Neural progenitor cell (in vitro differentiated cells): ENCODE measurements at regions not wholly inside any gene's neighbourhood (a gene's known extent, or its start where the extent isn't known, plus 50 kb on each side); places are given as distances from the start of the nearest gene placed in this dataset.

Experiments used
- DNase-seq: peaks from one replicate; pipeline ENCODE4 v3.0.0-alpha.2; 2016; ENCODE audit warnings: low spot score
- H2AFZ ChIP-seq: fragments of 200-600 bp; sonication (generic); replicated peaks from 2 replicates; pipeline ENCODE4 v1.6.1; 2016; ENCODE audit warnings: antibody characterized with exemption
- H3F3A ChIP-seq: fragments of 200-600 bp; sonication (generic); 2 replicates; pipeline ENCODE4 v1.6.1; 2016; ENCODE audit warnings: antibody characterized with exemption, low read depth
- H3K27ac ChIP-seq: fragments of 200-600 bp; sonication (generic); 2 replicates; pipeline ENCODE4 v1.5.1; 2016; ENCODE audit warnings: mild to moderate bottlenecking
- H3K27me3 ChIP-seq: fragments of 200-600 bp; sonication (generic); 2 replicates; pipeline ENCODE4 v1.6.1; 2016; ENCODE audit warnings: mild to moderate bottlenecking, moderate library complexity
- H3K36me3 ChIP-seq: fragments of 200-600 bp; sonication (generic); 2 replicates; pipeline ENCODE4 v1.5.1; 2016
- H3K4me1 ChIP-seq: fragments of 200-600 bp; sonication (generic); 2 replicates; pipeline ENCODE4 v1.6.1; 2016; ENCODE audit warnings: mixed run types
- H3K4me2 ChIP-seq: fragments of 200-600 bp; sonication (generic); 2 replicates; pipeline ENCODE4 v1.6.1; 2016
- H3K4me3 ChIP-seq: fragments of 200-600 bp; sonication (generic); 2 replicates; pipeline ENCODE4 v1.5.1; 2016
- H3K79me2 ChIP-seq: fragments of 200-600 bp; sonication (generic); 2 replicates; pipeline ENCODE4 v1.6.1; 2016; ENCODE audit warnings: low read depth
- H3K9ac ChIP-seq: fragments of 200-600 bp; sonication (generic); 2 replicates; pipeline ENCODE4 v1.6.1; 2016
- H3K9me3 ChIP-seq: fragments of 200-600 bp; sonication (generic); 2 replicates; pipeline ENCODE4 v1.5.1; 2016; ENCODE audit warnings: low read depth
- H4K20me1 ChIP-seq: fragments of 200-600 bp; sonication (generic); 2 replicates; pipeline ENCODE4 v1.6.1; 2016; ENCODE audit warnings: low read depth
- H3K27ac Mint-ChIP-seq: 3 replicates; pipeline ENCODE4 v1.8.0; 2021; ENCODE audit warnings: mixed read lengths
- H3K27me3 Mint-ChIP-seq: 2 replicates; pipeline ENCODE4 v1.8.0; 2022; ENCODE audit warnings: low read depth, mild to moderate bottlenecking, inconsistent platforms, moderate library complexity, mixed read lengths; ENCODE audit not compliant: insufficient read depth
- H3K36me3 Mint-ChIP-seq: 3 replicates; pipeline ENCODE4 v1.8.0; 2021; ENCODE audit warnings: mixed read lengths
- H3K4me1 Mint-ChIP-seq: 3 replicates; pipeline ENCODE4 v1.8.0; 2021; ENCODE audit warnings: mixed read lengths
- H3K4me3 Mint-ChIP-seq: 3 replicates; pipeline ENCODE4 v1.8.0; 2021; ENCODE audit warnings: mild to moderate bottlenecking, moderate library complexity, mixed read lengths
- H3K9me3 Mint-ChIP-seq: 3 replicates; pipeline ENCODE4 v1.8.0; 2020; ENCODE audit warnings: mixed read lengths
- EZH2 ChIP-seq: fragments of 200-600 bp; sonication (generic); IDR thresholded peaks from 2 replicates; pipeline ENCODE4 v1.6.1; 2017; ENCODE audit warnings: antibody characterized with exemption, mild to moderate bottlenecking, moderate library complexity
- EZH2phosphoT487 ChIP-seq: fragments of 200-600 bp; sonication (generic); IDR thresholded peaks from 2 replicates; pipeline ENCODE4 v1.6.1; 2017; ENCODE audit warnings: antibody characterized with exemption
- TF ChIP-seq, protein P1 (sequence below): fragments of 200-600 bp; sonication (generic); IDR thresholded peaks from 2 replicates; pipeline ENCODE4 v1.5.1; 2017; ENCODE audit warnings: antibody characterized with exemption, mild to moderate bottlenecking

DNA sequence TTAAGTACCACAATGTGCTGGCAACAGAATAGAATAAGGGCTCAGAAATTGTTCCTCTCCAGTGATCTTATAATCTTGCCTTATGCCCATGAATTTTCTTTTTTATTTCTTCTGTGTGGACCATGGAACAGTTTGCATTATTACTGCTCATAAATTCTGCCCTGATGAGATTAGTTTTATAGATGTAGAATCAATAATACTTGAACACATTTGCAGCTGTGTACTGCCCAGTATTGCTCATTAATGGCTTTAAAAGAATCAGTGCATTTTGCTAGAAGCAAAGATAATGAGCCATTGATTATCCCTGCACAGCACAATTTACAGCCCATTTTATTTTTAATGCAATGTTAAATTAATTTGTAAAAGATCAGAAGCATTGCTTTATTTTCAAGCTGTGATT lies 172.3 kb upstream of the STXBP6 start:
- DNase-seq = no peak
- H3K79me2 ChIP-seq = no peaks in the 10 kb centered on the region
- H4K20me1 ChIP-seq = no peaks in the 10 kb centered on the region
- H3K9me3 ChIP-seq = no peaks in the 10 kb centered on the region
- TF ChIP-seq EZH2phosphoT487 (no peak), EZH2 (no peak)
- TF ChIP-seq, protein P1, sequence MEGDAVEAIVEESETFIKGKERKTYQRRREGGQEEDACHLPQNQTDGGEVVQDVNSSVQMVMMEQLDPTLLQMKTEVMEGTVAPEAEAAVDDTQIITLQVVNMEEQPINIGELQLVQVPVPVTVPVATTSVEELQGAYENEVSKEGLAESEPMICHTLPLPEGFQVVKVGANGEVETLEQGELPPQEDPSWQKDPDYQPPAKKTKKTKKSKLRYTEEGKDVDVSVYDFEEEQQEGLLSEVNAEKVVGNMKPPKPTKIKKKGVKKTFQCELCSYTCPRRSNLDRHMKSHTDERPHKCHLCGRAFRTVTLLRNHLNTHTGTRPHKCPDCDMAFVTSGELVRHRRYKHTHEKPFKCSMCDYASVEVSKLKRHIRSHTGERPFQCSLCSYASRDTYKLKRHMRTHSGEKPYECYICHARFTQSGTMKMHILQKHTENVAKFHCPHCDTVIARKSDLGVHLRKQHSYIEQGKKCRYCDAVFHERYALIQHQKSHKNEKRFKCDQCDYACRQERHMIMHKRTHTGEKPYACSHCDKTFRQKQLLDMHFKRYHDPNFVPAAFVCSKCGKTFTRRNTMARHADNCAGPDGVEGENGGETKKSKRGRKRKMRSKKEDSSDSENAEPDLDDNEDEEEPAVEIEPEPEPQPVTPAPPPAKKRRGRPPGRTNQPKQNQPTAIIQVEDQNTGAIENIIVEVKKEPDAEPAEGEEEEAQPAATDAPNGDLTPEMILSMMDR = no peak
- Mint-ChIP-seq H3K4me3 (no peak overlapping the region), H3K27me3 (no peaks in the 10 kb centered on the region), H3K4me1 (no peaks in the 10 kb centered on the region), H3K27ac (no peak overlapping the region), H3K36me3 (no peaks in the 10 kb centered on the region), H3K9me3 (no peaks in the 10 kb centered on the region)
- no peak overlapping the region for H3K4me3 ChIP-seq
- no peak overlapping the region for H2AFZ ChIP-seq
- H3K27me3 ChIP-seq = no peaks in the 10 kb centered on the region
- H3F3A ChIP-seq = no peaks in the 10 kb centered on the region
- no peaks in the 10 kb centered on the region for H3K36me3 ChIP-seq
- H3K4me2 ChIP-seq = no peak overlapping the region
- no peaks in the 10 kb centered on the region for H3K4me1 ChIP-seq
- H3K9ac ChIP-seq = no peak overlapping the region
- H3K27ac ChIP-seq = no peak overlapping the region

DNA sequence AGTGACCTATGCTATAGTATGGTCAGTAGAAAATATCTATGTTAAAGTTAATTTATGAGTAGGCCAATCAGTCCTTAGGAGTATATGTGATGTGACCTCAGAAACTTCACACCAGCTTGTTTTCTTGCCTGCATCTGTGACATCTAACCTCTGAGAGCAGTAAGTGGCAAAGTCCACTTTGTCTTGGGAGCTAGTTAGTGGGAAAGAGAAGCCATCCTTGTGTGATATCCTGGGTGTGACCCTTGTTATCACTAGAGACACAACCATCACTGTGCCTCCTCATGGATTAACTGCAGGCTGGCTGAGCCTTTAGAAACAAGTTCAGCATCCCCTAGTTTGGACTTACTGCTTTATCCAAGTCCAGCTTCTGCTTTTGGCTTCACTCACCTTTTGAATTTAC lies 170.6 kb upstream of the STXBP6 start:
- Histone ChIP-seq H3K4me3 (no peak overlapping the region), H3K9ac (no peak overlapping the region), H3K4me1 (no peaks in the 10 kb centered on the region), H3K79me2 (no peaks in the 10 kb centered on the region), H3F3A (no peaks in the 10 kb centered on the region), H3K27me3 (no peaks in the 10 kb centered on the region), H3K36me3 (no peaks in the 10 kb centered on the region), H3K4me2 (no peak overlapping the region), H2AFZ (no peak overlapping the region), H4K20me1 (no peaks in the 10 kb centered on the region), H3K27ac (no peak overlapping the region), H3K9me3 (no peaks in the 10 kb centered on the region)
- Mint-ChIP-seq H3K4me1 (no peaks in the 10 kb centered on the region), H3K27me3 (no peaks in the 10 kb centered on the region), H3K27ac (no peak overlapping the region), H3K9me3 (no peaks in the 10 kb centered on the region), H3K4me3 (no peak overlapping the region), H3K36me3 (no peaks in the 10 kb centered on the region)
- TF ChIP-seq EZH2phosphoT487 (no peak), EZH2 (no peak)
- TF ChIP-seq, protein P1 = no peak
- no peak for DNase-seq

DNA sequence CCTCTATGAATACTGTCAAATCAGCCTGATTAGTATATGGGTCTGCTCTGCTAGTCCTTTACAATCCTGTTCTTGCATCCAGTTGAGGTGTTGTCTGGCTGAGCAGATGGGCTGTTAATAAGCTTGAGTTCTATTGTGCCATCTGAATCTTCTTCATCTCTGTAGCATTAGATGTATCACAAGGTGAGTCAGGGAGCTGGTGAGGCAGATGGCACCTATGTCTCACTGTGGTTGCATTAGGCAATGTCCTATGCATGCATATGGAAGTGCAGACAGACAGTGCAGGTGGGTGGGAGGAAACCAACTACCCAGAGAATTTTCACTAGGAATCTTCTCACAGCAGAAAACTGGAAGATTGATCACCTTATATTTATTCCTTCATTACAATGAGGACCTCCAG lies 165.7 kb upstream of the STXBP6 start:
- Mint-ChIP-seq H3K4me3 (no peak overlapping the region), H3K4me1 (no peaks in the 10 kb centered on the region), H3K27ac (no peak overlapping the region), H3K9me3 (no peaks in the 10 kb centered on the region), H3K36me3 (no peaks in the 10 kb centered on the region), H3K27me3 (no peaks in the 10 kb centered on the region)
- Histone ChIP-seq H3K9me3 (peaks cover 4% of the 10 kb centered on the region), H3K9ac (no peak overlapping the region), H3F3A (no peaks in the 10 kb centered on the region), H3K4me2 (no peak overlapping the region), H4K20me1 (no peaks in the 10 kb centered on the region), H3K27me3 (no peaks in the 10 kb centered on the region), H3K4me1 (no peaks in the 10 kb centered on the region), H3K4me3 (no peak overlapping the region), H3K36me3 (no peaks in the 10 kb centered on the region), H3K79me2 (no peaks in the 10 kb centered on the region), H2AFZ (no peak overlapping the region), H3K27ac (no peak overlapping the region)
- no peak for DNase-seq
- no peak for TF ChIP-seq EZH2
- TF ChIP-seq EZH2phosphoT487 = no peak
- TF ChIP-seq, protein P1 = no peak

DNA sequence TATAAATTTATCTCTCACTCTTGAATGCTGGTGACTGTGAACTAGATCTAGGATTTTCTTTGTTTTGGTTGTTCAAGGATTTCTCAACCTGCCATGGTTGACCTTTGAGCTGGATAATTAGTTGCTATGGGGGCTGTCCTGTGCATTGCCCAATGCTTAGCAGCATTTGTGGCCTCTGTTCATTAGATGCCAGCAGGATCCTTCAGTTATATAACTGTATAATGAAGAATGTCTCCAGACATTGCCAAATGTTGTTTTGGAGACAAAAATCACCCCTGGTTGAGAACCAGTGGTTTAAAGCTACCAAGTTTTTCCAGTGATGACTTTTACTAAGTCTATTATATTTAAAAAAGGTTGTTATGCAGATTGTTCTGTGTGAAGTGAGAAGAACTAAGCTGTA lies 147.9 kb upstream of the STXBP6 start:
- no peaks in the 10 kb centered on the region for H3K4me1 ChIP-seq
- TF ChIP-seq EZH2phosphoT487 (no peak), EZH2 (no peak)
- TF ChIP-seq, protein P1 = no peak
- no peaks in the 10 kb centered on the region for H3K36me3 ChIP-seq
- H3K79me2 ChIP-seq = no peaks in the 10 kb centered on the region
- no peak for DNase-seq
- H3K27me3 ChIP-seq = no peaks in the 10 kb centered on the region
- Mint-ChIP-seq H3K36me3 (no peaks in the 10 kb centered on the region), H3K27ac (no peak overlapping the region), H3K9me3 (peaks cover 6% of the 10 kb centered on the region), H3K4me3 (no peak overlapping the region), H3K27me3 (no peaks in the 10 kb centered on the region), H3K4me1 (no peaks in the 10 kb centered on the region)
- H3K9ac ChIP-seq = no peak overlapping the region
- H2AFZ ChIP-seq = no peak overlapping the region
- no peak overlapping the region for H3K27ac ChIP-seq
- H4K20me1 ChIP-seq = no peaks in the 10 kb centered on the region
- no peaks in the 10 kb centered on the region for H3K9me3 ChIP-seq
- no peak overlapping the region for H3K4me3 ChIP-seq
- no peak overlapping the region for H3K4me2 ChIP-seq
- H3F3A ChIP-seq = no peaks in the 10 kb centered on the region
